ENCODE measurements at regions not wholly inside any gene's neighbourhood (a gene's known extent, or its start where the extent isn't known, plus 50 kb on each side); places are given as distances from the start of the nearest gene placed in this dataset.

GRCh38 chr6:103587722-103588121 is 1272.0 kb downstream of the HACE1 start:
- CTCF ChIA-PET = no interaction called here
- Histone ChIP-seq H3K4me2 (ENCODE audit: low read length) (no peak overlapping the region), H3K27ac (ENCODE audit: low read length) (no peak overlapping the region), H3K9ac (ENCODE audit: low read length) (no peak overlapping the region), H3K27me3 (ENCODE audit: low read length) (no peaks in the 10 kb centered on the region), H3K9me2 (replicated peaks; ENCODE audit: low read length) (no peaks in the 10 kb centered on the region), H3K4me3 (ENCODE audit: low read length) (no peak overlapping the region), H3F3A (ENCODE audit: low read length, unreplicated experiment) (no peaks in the 10 kb centered on the region), H3K36me3 (ENCODE audit: low read depth, low read length) (no peaks in the 10 kb centered on the region), H2AFZ (ENCODE audit: low read length) (no peak overlapping the region), H3K79me2 (ENCODE audit: low read length) (no peaks in the 10 kb centered on the region), H3K9me3 (ENCODE audit: low read length) (no peaks in the 10 kb centered on the region), H3K4me1 (ENCODE audit: insufficient read depth, low read length) (no peaks in the 10 kb centered on the region), H4K20me1 (ENCODE audit: low read length) (no peaks in the 10 kb centered on the region)
- intact Hi-C loops (cut with micrococcal nuclease) = no loop called here
- ATAC-seq = no peak
- no peak for TF ChIP-seq EZH2 (IDR thresholded peaks at IDR 0.05; ENCODE audit: low read length, unreplicated experiment)
- TF ChIP-seq CTCF (conservative IDR thresholded peaks at IDR 0.05; ENCODE audit: low read depth, low read length) = no peak
- no peak for DNase-seq
- POLR2A ChIA-PET (ENCODE audit: unreplicated experiment) = no interaction called here
- no TSS peak for BruUV-seq (replicated peaks)

GRCh38 chr6:103578115-103578514 is 1281.6 kb downstream of the HACE1 start:
- no peak overlapping the region for H3K4me2 ChIP-seq (ENCODE audit: low read length)
- H3K27me3 ChIP-seq (ENCODE audit: low read length) = no peaks in the 10 kb centered on the region
- POLR2A ChIA-PET (ENCODE audit: unreplicated experiment) = no interaction called here
- ATAC-seq (no peak), DNase-seq (no peak)
- CTCF ChIA-PET = no interaction called here
- H3K9me2 ChIP-seq (replicated peaks; ENCODE audit: low read length) = no peaks in the 10 kb centered on the region
- BruUV-seq (replicated peaks) = no TSS peak
- no peak overlapping the region for H2AFZ ChIP-seq (ENCODE audit: low read length)
- H3K9ac ChIP-seq (ENCODE audit: low read length) = no peak overlapping the region
- no peaks in the 10 kb centered on the region for H3K4me1 ChIP-seq (ENCODE audit: insufficient read depth, low read length)
- intact Hi-C loops (cut with micrococcal nuclease) = no loop called here
- H3K79me2 ChIP-seq (ENCODE audit: low read length) = no peaks in the 10 kb centered on the region
- TF ChIP-seq EZH2 (IDR thresholded peaks at IDR 0.05; ENCODE audit: low read length, unreplicated experiment) (no peak), CTCF (conservative IDR thresholded peaks at IDR 0.05; ENCODE audit: low read depth, low read length) (no peak), EZH2phosphoT487 (IDR thresholded peaks at IDR 0.05; ENCODE audit: borderline replicate concordance, low read length) (no peak)
- H3F3A ChIP-seq (ENCODE audit: low read length, unreplicated experiment) = no peaks in the 10 kb centered on the region
- H4K20me1 ChIP-seq (ENCODE audit: low read length) = no peaks in the 10 kb centered on the region
- H3K9me3 ChIP-seq (ENCODE audit: low read length) = no peaks in the 10 kb centered on the region
- no peaks in the 10 kb centered on the region for H3K36me3 ChIP-seq (ENCODE audit: low read depth, low read length)
- H3K4me3 ChIP-seq (ENCODE audit: low read length) = no peak overlapping the region
- no peak overlapping the region for H3K27ac ChIP-seq (ENCODE audit: low read length)

GRCh38 chr6:103570431-103570830 is 1289.3 kb downstream of the HACE1 start:
- no TSS peak for BruUV-seq (replicated peaks)
- ATAC-seq = no peak
- Histone ChIP-seq H2AFZ (ENCODE audit: low read length) (no peak overlapping the region), H3K4me1 (ENCODE audit: insufficient read depth, low read length) (no peaks in the 10 kb centered on the region), H3K4me3 (ENCODE audit: low read length) (no peak overlapping the region), H3K9ac (ENCODE audit: low read length) (no peak overlapping the region), H3F3A (ENCODE audit: low read length, unreplicated experiment) (no peaks in the 10 kb centered on the region), H3K27me3 (ENCODE audit: low read length) (no peaks in the 10 kb centered on the region), H3K9me3 (ENCODE audit: low read length) (no peaks in the 10 kb centered on the region), H3K9me2 (replicated peaks; ENCODE audit: low read length) (no peaks in the 10 kb centered on the region), H3K36me3 (ENCODE audit: low read depth, low read length) (no peaks in the 10 kb centered on the region), H4K20me1 (ENCODE audit: low read length) (no peaks in the 10 kb centered on the region), H3K79me2 (ENCODE audit: low read length) (no peaks in the 10 kb centered on the region), H3K4me2 (ENCODE audit: low read length) (no peak overlapping the region), H3K27ac (ENCODE audit: low read length) (no peak overlapping the region)
- DNase-seq = no peak
- TF ChIP-seq EZH2phosphoT487 (IDR thresholded peaks at IDR 0.05; ENCODE audit: borderline replicate concordance, low read length) (no peak), CTCF (conservative IDR thresholded peaks at IDR 0.05; ENCODE audit: low read depth, low read length) (no peak), EZH2 (IDR thresholded peaks at IDR 0.05; ENCODE audit: low read length, unreplicated experiment) (no peak)
- ChIA-PET CTCF (no interaction called here), POLR2A (ENCODE audit: unreplicated experiment) (no interaction called here)
- intact Hi-C loops (cut with micrococcal nuclease) = no loop called here

All from PC-3 (cell line).